AG10803 (cell line): ENCODE measurements at regions not wholly inside any gene's neighbourhood (a gene's known extent, or its start where the extent isn't known, plus 50 kb on each side); places are given as distances from the start of the nearest gene placed in this dataset.
A peak's percentile ranks its signal among the peaks of the same experiment; 100 is the strongest.

Source experiments
- DNase-seq: peaks from one replicate; pipeline ENCODE4 v3.0.0; 2010; ENCODE audit warnings: low read depth
- H3K4me3 ChIP-seq: 2 replicates; pipeline ENCODE4 v1.5.1; 2011; ENCODE audit warnings: mild to moderate bottlenecking, low read length, control low read depth
- TF ChIP-seq, protein P1 (sequence below): conservative IDR thresholded peaks from 2 replicates; pipeline ENCODE4 v1.5.1; 2011; ENCODE audit warnings: mild to moderate bottlenecking, low read length, control low read depth, inconsistent platforms

DNA sequence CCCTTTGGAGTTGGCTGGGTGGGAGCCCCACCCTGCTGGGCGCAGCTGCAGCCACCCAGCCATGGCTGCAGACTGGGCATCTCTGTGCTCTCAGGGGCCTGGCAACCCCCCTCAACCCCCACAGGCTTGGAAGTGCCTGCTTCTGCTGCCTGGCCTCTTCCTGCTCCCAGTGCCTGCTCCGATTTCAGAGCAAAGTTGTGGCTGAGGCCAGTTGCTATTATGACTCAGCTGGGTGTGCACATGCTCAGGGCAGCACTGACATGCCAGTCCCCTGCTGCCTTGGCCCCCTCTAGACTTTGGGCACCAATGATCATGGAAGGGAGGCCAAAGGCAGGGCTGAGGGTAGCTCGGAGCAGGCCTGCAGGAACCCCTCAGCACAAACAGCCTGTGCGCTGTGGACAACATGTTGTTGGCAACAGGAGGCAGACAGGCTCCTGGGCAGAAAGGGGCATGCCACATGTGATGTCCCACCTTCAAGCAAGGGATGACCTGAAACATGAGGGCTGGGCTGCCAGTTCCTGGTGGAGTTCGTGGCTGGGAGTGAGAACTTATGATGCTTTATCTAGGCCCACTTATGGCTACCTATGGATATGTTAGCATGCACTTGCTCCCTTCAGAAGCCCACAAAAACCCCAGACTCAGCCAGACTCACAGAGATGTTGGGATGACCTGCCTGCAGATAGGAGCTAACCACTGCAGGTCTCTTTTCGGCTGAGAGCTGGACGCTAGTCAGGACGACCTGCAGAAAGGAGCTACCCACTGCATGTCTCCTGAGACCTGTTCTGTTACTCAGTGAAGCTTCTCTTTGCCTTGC, 96.4 kb upstream of the AMOTL1 start:
- peak; percentile 10 for DNase-seq

DNA sequence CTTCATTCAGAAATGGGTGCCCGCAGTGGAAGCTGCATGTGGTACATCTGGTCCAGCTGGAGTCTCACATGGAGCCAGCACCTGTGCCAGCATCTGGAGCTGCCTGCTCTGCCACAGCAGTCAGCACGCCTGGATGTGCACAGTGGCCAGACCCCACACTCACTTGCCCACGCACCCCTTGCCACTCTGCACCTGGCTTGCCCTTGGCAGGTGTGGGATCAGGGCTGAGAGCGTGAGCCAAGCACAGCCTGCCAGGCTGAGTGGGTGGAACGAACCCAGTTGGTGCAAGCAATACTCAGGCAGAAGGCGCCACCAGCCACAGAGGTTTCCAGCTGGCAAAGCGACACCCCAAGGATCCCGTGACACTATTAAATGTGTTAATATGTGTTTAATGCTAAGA, 95.5 kb upstream of the AMOTL1 start:
- TF ChIP-seq, protein P1, sequence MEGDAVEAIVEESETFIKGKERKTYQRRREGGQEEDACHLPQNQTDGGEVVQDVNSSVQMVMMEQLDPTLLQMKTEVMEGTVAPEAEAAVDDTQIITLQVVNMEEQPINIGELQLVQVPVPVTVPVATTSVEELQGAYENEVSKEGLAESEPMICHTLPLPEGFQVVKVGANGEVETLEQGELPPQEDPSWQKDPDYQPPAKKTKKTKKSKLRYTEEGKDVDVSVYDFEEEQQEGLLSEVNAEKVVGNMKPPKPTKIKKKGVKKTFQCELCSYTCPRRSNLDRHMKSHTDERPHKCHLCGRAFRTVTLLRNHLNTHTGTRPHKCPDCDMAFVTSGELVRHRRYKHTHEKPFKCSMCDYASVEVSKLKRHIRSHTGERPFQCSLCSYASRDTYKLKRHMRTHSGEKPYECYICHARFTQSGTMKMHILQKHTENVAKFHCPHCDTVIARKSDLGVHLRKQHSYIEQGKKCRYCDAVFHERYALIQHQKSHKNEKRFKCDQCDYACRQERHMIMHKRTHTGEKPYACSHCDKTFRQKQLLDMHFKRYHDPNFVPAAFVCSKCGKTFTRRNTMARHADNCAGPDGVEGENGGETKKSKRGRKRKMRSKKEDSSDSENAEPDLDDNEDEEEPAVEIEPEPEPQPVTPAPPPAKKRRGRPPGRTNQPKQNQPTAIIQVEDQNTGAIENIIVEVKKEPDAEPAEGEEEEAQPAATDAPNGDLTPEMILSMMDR = no peak
- no peak overlapping the region for H3K4me3 ChIP-seq
- no peak for DNase-seq

More for the DNA sequence above, 96.4 kb upstream of the AMOTL1 start:
- TF ChIP-seq, protein P1 = no peak
- no peak overlapping the region for H3K4me3 ChIP-seq

DNA sequence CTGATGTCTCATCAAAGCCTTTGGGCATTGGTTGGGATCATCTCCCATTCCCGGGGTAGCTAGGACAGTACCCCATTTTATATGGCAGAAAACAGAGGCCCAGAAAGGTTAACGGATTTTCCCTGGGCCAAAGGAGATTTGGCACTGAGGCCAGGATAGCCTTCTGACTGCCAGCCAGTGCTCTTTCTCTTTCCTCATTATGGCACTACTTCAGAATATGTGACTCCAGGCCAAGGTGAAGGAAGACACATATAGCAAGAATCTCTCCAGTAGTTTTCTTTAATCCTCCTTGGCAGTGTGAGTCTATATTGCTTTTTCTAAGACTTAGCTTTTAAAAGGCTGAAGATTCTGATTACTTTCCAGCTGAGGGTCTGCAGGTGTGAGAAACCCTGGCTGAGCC, 94.8 kb upstream of the AMOTL1 start:
- no peak overlapping the region for H3K4me3 ChIP-seq
- TF ChIP-seq, protein P1 = no peak
- DNase-seq = no peak

DNA sequence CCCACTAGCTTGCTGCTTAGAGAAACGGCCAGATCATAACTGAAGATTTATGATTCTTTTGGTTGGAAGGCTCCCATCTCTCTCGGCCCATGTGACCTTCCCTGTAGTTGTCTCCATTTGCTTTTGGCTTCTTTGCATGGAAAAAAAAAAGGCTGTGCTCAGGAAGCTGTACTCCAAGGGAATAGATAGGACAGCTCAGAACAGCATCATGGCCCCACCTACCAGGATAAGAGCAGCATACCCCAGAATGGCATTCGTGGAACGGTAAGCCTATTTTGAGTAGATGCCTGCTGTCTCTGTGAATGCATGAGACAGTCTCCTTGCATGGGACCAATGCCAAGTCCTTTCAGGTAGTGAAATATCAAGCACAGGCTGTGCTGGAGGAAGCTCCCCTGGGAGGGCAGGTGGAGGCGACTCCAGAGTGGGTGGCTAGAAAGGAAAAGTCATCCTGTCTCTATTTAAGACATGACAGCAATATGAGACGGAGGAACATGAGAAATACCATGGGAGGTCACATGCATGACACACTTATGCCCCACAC, 94.1 kb upstream of the AMOTL1 start:
- no peak for DNase-seq
- TF ChIP-seq, protein P1 = no peak
- no peak overlapping the region for H3K4me3 ChIP-seq

GRCh38 chr11:94675239-94675638, 92.9 kb upstream of the AMOTL1 start:
- H3K4me3 ChIP-seq = no peak overlapping the region
- DNase-seq = no peak

GRCh38 chr11:94675813-94676212, 92.3 kb upstream of the AMOTL1 start:
- no peak overlapping the region for H3K4me3 ChIP-seq
- no peak for DNase-seq
- TF ChIP-seq, protein P1 = no peak

More at GRCh38 chr11:94675239-94675638, 92.9 kb upstream of the AMOTL1 start:
- TF ChIP-seq, protein P1 = no peak

DNA sequence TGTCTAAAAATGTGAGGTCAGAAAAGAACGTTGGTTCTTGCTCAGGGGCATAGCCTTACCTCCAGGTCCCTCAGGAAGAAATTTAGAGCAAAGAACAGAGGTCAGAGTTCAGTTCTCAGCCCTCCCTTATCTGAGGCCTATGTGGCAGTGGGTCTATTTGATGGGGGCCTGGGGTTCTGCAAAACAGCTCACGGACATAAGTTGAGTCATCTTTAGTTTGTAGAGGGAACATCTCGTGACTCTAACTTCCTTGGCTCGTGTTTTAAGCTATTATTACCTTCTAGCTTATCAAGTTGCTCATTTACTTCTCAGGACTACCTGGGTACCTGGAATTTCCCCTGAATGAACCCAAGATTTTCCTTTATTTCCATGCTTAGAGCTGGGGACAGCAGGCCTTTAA, 91.3 kb upstream of the AMOTL1 start:
- no peak for DNase-seq
- no peak overlapping the region for H3K4me3 ChIP-seq
- TF ChIP-seq, protein P1 = no peak
